Right cardiac atrium (tissue), 5 donors: ENCODE measurements at regions not wholly inside any gene's neighbourhood (a gene's known extent, or its start where the extent isn't known, plus 50 kb on each side); places are given as distances from the start of the nearest gene placed in this dataset.
A peak's percentile ranks its signal among the peaks of the same experiment; 100 is the strongest.

Experiments
- ATAC-seq, 2 donors: fragments of 200-7000 bp; cut with Tn5 transposase; one replicate each; pipeline versions ENCODE4 v1.8.0 to v1.9.1; 2020; ENCODE audit warnings: moderate library complexity in 2 of 2, mild to moderate bottlenecking in 1 of 2
- DNase-seq, 3 donors: peaks; one replicate each; pipeline ENCODE4 v3.0.0-alpha.2; 2020
- H3K27ac ChIP-seq: one replicate; pipeline ENCODE4 v1.5.1; 2013; ENCODE audit warnings: mild to moderate bottlenecking, low read length, control low read depth, moderate library complexity
- H3K27me3 ChIP-seq: one replicate; pipeline ENCODE4 v1.6.1; 2013; ENCODE audit not compliant: control insufficient read depth, insufficient read depth
- H3K4me1 ChIP-seq: one replicate; pipeline ENCODE4 v1.6.1; 2013; ENCODE audit warnings: low read length; ENCODE audit not compliant: control insufficient read depth, insufficient read depth
- H3K4me3 ChIP-seq: one replicate; pipeline ENCODE4 v1.5.1; 2013; ENCODE audit warnings: low read length, control low read depth
- H3K9me3 ChIP-seq: one replicate; pipeline ENCODE4 v1.6.1; 2013; ENCODE audit warnings: low read length; ENCODE audit not compliant: control insufficient read depth
- WGBS: extraction: QIAGEN DNeasy Blood & Tissue Kit; methylation state at CpG from one replicate; pipeline ENCODE4 v1.1.7; 2013; 5-methylcytosine and 5-hydroxymethylcytosine counted together
- intact Hi-C, 4 donors: fragments of 100-400 bp; cut with DNase I; formaldehyde crosslinking; loops; one replicate each; pipeline versions ENCODE4 v1.11.0 to v1.14.0; 2022 to 2023
- donor health status: healthy with polysubstance abuse.
- donor health status: DM: no; HTN: yes; CAD: no.
- donor health status: DM: no; HTN: no; CAD: no.
- donor health status: DM: no; HTN: yes; CAD: no; lungs with severe emphysema.
- donor health status: DM: yes; HTN: yes; CAD: no.

GRCh38 chr2:144071461-144071860 lies 448.5 kb downstream of the ZEB2 start:
- DNase-seq (no peak), ATAC-seq (no peak)
- intact Hi-C loops = no loop called here
- Histone ChIP-seq H3K27ac (no peak overlapping the region), H3K4me3 (no peak overlapping the region), H3K27me3 (no peaks in the 10 kb centered on the region), H3K9me3 (no peaks in the 10 kb centered on the region), H3K4me1 (peaks cover 2% of the 10 kb centered on the region)
- 44% methylated on average over 4 of the region's 4 CpGs for WGBS

- no peak for ATAC-seq
- intact Hi-C loops = no loop called here
- Histone ChIP-seq H3K27me3 (no peaks in the 10 kb centered on the region), H3K9me3 (no peaks in the 10 kb centered on the region), H3K4me1 (peaks cover 2% of the 10 kb centered on the region), H3K4me3 (no peak overlapping the region), H3K27ac (no peak overlapping the region)
- no peak for DNase-seq
- 88% methylated on average over 2 of the region's 2 CpGs for WGBS
Measured at GRCh38 chr2:144067506-144067905, 452.4 kb downstream of the ZEB2 start.

GRCh38 chr2:144063602-144064001 lies 456.3 kb downstream of the ZEB2 start:
- H3K9me3 ChIP-seq = no peaks in the 10 kb centered on the region
- no peaks in the 10 kb centered on the region for H3K27me3 ChIP-seq
- WGBS = 60% methylated on average over 1 of the region's 1 CpG
- no peak overlapping the region for H3K4me3 ChIP-seq
- intact Hi-C loops = no loop called here
- H3K4me1 ChIP-seq = no peaks in the 10 kb centered on the region
- H3K27ac ChIP-seq = no peak overlapping the region
- DNase-seq (no peak), ATAC-seq (no peak)

- peak in 1 of 2 donors; percentile 50 for ATAC-seq
Measured at GRCh38 chr2:144054911-144055310, 465.0 kb downstream of the ZEB2 start.

GRCh38 chr2:144052083-144052482 lies 467.8 kb downstream of the ZEB2 start:
- ATAC-seq (peak in 1 of 2 donors; percentile 54), DNase-seq (no peak)
- Histone ChIP-seq H3K27ac (no peak overlapping the region), H3K9me3 (no peaks in the 10 kb centered on the region), H3K27me3 (no peaks in the 10 kb centered on the region), H3K4me3 (no peak overlapping the region), H3K4me1 (no peaks in the 10 kb centered on the region)
- intact Hi-C loops = no loop called here
- 75% methylated on average over 4 of the region's 4 CpGs for WGBS

More at GRCh38 chr2:144054911-144055310, 465.0 kb downstream of the ZEB2 start:
- Histone ChIP-seq H3K4me1 (no peaks in the 10 kb centered on the region), H3K27me3 (no peaks in the 10 kb centered on the region), H3K27ac (no peak overlapping the region), H3K9me3 (no peaks in the 10 kb centered on the region), H3K4me3 (no peak overlapping the region)
- intact Hi-C loops = no loop called here
- 60% methylated on average over 1 of the region's 1 CpG for WGBS
- no peak for DNase-seq

- Histone ChIP-seq H3K4me3 (no peak overlapping the region), H3K27ac (no peak overlapping the region), H3K27me3 (no peaks in the 10 kb centered on the region), H3K4me1 (no peaks in the 10 kb centered on the region), H3K9me3 (no peaks in the 10 kb centered on the region)
- DNase-seq = no peak
- no peak for ATAC-seq
- intact Hi-C loops = no loop called here
- 49% methylated on average over 3 of the region's 3 CpGs for WGBS
Measured at GRCh38 chr2:144049137-144049536, 470.8 kb downstream of the ZEB2 start.

GRCh38 chr2:144048631-144049060 lies 471.3 kb downstream of the ZEB2 start:
- H3K4me1 ChIP-seq = no peaks in the 10 kb centered on the region
- no peak for ATAC-seq
- intact Hi-C loops = no loop called here
- DNase-seq = peak in 1 of 3 donors; percentile 28
- no peak overlapping the region for H3K27ac ChIP-seq
- no peak overlapping the region for H3K4me3 ChIP-seq
- 97% methylated on average over 4 of the region's 4 CpGs for WGBS
- H3K9me3 ChIP-seq = no peaks in the 10 kb centered on the region
- no peaks in the 10 kb centered on the region for H3K27me3 ChIP-seq

- DNase-seq = no peak
- no peak for ATAC-seq
- Histone ChIP-seq H3K4me1 (no peaks in the 10 kb centered on the region), H3K4me3 (no peak overlapping the region), H3K9me3 (no peaks in the 10 kb centered on the region), H3K27ac (no peak overlapping the region), H3K27me3 (no peaks in the 10 kb centered on the region)
- 97% methylated on average over 2 of the region's 2 CpGs for WGBS
- intact Hi-C loops = no loop called here
Measured at GRCh38 chr2:144042751-144043150, 477.2 kb downstream of the ZEB2 start.

- H3K27ac ChIP-seq = no peak overlapping the region
- intact Hi-C loops = no loop called here
- WGBS = 92% methylated on average over 1 of the region's 1 CpG
- DNase-seq (no peak), ATAC-seq (no peak)
- H3K27me3 ChIP-seq = no peaks in the 10 kb centered on the region
- no peak overlapping the region for H3K4me3 ChIP-seq
- no peaks in the 10 kb centered on the region for H3K4me1 ChIP-seq
- H3K9me3 ChIP-seq = no peaks in the 10 kb centered on the region
Measured at GRCh38 chr2:144041612-144042011, 478.3 kb downstream of the ZEB2 start.

GRCh38 chr2:144040834-144041233 lies 479.1 kb downstream of the ZEB2 start:
- ATAC-seq = no peak
- intact Hi-C loops = no loop called here
- Histone ChIP-seq H3K4me1 (no peaks in the 10 kb centered on the region), H3K4me3 (no peak overlapping the region), H3K27ac (no peak overlapping the region), H3K9me3 (no peaks in the 10 kb centered on the region), H3K27me3 (no peaks in the 10 kb centered on the region)
- no peak for DNase-seq
- WGBS = 97% methylated on average over 2 of the region's 2 CpGs

- intact Hi-C loops = no loop called here
- Histone ChIP-seq H3K4me3 (no peak overlapping the region), H3K9me3 (no peaks in the 10 kb centered on the region), H3K4me1 (peaks cover 1% of the 10 kb centered on the region), H3K27me3 (no peaks in the 10 kb centered on the region), H3K27ac (no peak overlapping the region)
- ATAC-seq (no peak), DNase-seq (no peak)
Measured at GRCh38 chr2:144032566-144032965, 487.4 kb downstream of the ZEB2 start.

- intact Hi-C loops = no loop called here
- no peaks in the 10 kb centered on the region for H3K27me3 ChIP-seq
- H3K27ac ChIP-seq = no peak overlapping the region
- DNase-seq (no peak), ATAC-seq (no peak)
- no peaks in the 10 kb centered on the region for H3K9me3 ChIP-seq
- H3K4me3 ChIP-seq = no peak overlapping the region
- H3K4me1 ChIP-seq = peaks cover 1% of the 10 kb centered on the region
- WGBS = 69% methylated on average over 5 of the region's 5 CpGs
Measured at GRCh38 chr2:144030791-144031190, 489.1 kb downstream of the ZEB2 start.
